ENCODE measurements at regions not wholly inside any gene's neighbourhood (a gene's known extent, or its start where the extent isn't known, plus 50 kb on each side); places are given as distances from the start of the nearest gene placed in this dataset.

DNA sequence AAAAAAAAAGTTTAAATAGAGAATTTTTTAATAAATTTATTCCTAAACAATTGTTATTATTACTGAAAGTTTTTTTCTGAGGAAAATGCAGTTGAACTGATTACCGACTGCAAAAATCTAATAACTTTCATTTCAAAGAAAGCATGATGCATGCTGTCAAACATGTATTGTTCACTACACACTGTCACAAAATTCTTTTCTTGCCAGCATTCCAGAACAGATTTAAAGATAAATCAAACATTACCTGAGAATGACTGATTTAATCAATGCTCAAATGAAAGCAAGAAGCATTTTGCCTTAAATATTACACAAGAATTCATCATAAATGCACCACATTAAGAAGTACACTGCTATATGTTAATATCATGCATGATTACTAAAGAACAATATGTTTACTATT, 588.3 kb downstream of the SLC16A7 start:
- WGBS, 2 donors: 92 to 93% methylated on average over 1 of the region's 1 CpG
- Histone ChIP-seq H3K9me3 (no peaks in the 10 kb centered on the region), H3K27me3 (no peaks in the 10 kb centered on the region), H3K4me1 (no peaks in the 10 kb centered on the region), H3K4me3 (no peak overlapping the region), H3K36me3 (no peaks in the 10 kb centered on the region), H3K27ac (no peak overlapping the region)
- DNase-seq: no peak
- intact Hi-C loops (cut with DNase I): no loop called here
- no peak for TF ChIP-seq POLR2A (IDR thresholded peaks at IDR 0.05)
- no peak for TF ChIP-seq EP300 (IDR thresholded peaks at IDR 0.05)
- no peak for TF ChIP-seq POLR2AphosphoS5 (IDR thresholded peaks at IDR 0.05)

DNA sequence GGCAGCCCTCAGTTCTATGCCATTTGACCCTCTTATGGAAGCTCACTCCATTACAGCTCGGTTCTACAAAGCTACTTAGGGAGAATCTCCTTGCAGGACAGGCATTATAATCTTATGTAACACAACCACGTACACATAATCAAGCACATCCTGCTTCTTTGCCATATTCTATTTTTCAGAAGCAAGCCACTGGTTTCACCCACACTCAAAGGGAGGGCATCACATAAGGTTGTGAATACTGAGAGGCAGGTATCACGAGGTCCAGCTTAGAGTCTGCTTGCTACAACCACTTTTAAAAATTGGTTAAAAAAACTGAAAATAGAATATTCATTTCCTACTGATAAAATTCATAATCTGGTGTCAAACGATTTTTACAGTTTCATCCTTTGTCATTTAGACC, 589.2 kb downstream of the SLC16A7 start:
- no peak for TF ChIP-seq POLR2A (IDR thresholded peaks at IDR 0.05)
- TF ChIP-seq, protein P1, sequence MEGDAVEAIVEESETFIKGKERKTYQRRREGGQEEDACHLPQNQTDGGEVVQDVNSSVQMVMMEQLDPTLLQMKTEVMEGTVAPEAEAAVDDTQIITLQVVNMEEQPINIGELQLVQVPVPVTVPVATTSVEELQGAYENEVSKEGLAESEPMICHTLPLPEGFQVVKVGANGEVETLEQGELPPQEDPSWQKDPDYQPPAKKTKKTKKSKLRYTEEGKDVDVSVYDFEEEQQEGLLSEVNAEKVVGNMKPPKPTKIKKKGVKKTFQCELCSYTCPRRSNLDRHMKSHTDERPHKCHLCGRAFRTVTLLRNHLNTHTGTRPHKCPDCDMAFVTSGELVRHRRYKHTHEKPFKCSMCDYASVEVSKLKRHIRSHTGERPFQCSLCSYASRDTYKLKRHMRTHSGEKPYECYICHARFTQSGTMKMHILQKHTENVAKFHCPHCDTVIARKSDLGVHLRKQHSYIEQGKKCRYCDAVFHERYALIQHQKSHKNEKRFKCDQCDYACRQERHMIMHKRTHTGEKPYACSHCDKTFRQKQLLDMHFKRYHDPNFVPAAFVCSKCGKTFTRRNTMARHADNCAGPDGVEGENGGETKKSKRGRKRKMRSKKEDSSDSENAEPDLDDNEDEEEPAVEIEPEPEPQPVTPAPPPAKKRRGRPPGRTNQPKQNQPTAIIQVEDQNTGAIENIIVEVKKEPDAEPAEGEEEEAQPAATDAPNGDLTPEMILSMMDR (IDR thresholded peaks at IDR 0.05): no peak
- no peak for TF ChIP-seq POLR2AphosphoS5 (IDR thresholded peaks at IDR 0.05)
- no peak for TF ChIP-seq EP300 (IDR thresholded peaks at IDR 0.05)
- Histone ChIP-seq H3K27ac (no peak overlapping the region), H3K4me1 (no peaks in the 10 kb centered on the region), H3K9me3 (no peaks in the 10 kb centered on the region), H3K27me3 (no peaks in the 10 kb centered on the region), H3K36me3 (no peaks in the 10 kb centered on the region), H3K4me3 (no peak overlapping the region)
- WGBS, 2 donors: 75 to 82% methylated on average over 4 of the region's 4 CpGs
- DNase-seq: no peak
- intact Hi-C loops (cut with DNase I): no loop called here

DNA sequence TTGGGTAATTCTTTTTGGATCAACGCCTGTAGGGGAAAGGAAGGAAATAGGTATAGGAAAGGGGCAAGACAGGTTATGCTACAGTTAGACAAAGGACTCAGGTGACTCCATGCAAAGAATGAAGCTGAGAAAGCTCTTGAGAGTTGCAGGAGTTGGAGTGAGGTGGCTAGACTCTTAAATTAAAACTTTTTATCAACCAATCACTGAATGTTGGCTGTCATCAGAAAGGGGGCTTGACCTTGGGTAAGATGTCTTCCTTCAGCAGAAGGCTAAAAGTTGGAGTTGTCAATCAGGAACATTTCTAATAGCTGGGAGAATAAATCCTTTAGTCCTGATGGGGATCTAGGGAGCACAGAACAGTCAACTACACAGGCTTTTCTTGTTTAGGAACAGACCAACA, 595.4 kb downstream of the SLC16A7 start:
- DNase-seq: no peak
- H3K4me1 ChIP-seq: no peaks in the 10 kb centered on the region
- no peak overlapping the region for H3K4me3 ChIP-seq
- no peaks in the 10 kb centered on the region for H3K27me3 ChIP-seq
- no peak overlapping the region for H3K27ac ChIP-seq
- no peaks in the 10 kb centered on the region for H3K36me3 ChIP-seq
- intact Hi-C loops (cut with DNase I): no loop called here
- TF ChIP-seq POLR2AphosphoS5 (IDR thresholded peaks at IDR 0.05) (no peak), POLR2A (IDR thresholded peaks at IDR 0.05) (no peak), EP300 (IDR thresholded peaks at IDR 0.05) (no peak)
- TF ChIP-seq, protein P1 (IDR thresholded peaks at IDR 0.05): no peak
- H3K9me3 ChIP-seq: no peaks in the 10 kb centered on the region
- 41 to 65% methylated on average over 1 of the region's 1 CpG for WGBS, 2 donors

DNA sequence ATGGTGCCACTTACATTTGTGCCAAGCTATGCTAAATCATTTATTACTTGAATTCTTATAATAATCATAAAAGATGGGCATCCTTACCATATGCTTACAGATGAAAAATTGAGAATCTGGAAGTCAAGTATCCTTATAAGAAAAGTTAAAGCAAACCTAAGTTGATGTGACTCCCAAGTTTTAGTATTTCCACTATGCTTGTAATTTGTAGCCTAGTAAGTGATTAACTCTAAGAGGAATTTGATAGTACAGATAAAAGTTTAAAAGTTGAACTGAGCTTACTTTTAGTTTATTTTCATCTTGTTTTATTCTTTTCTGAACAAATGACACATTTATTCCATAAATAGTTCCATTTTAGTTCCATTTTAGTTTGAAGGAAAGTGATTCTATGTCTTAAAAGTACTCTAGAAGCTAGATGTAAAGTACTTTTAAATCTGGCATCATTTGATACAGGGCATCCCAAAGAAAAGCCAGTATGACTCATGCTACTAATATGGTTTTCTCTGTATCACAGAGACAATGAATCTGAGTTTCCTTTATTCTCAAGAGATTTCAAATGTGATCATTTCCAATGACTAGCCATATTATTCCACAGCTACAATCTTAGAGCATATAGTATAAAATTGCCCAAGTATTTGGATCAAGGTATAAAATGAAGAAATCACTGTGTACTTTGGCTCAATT, 596.0 kb downstream of the SLC16A7 start:
- TF ChIP-seq EP300 (IDR thresholded peaks at IDR 0.05) (no peak), POLR2AphosphoS5 (IDR thresholded peaks at IDR 0.05) (no peak), POLR2A (IDR thresholded peaks at IDR 0.05) (no peak)
- TF ChIP-seq, protein P1 (IDR thresholded peaks at IDR 0.05): no peak
- DNase-seq: no peak
- Histone ChIP-seq H3K4me1 (no peaks in the 10 kb centered on the region), H3K27ac (no peak overlapping the region), H3K4me3 (no peak overlapping the region), H3K9me3 (no peaks in the 10 kb centered on the region), H3K27me3 (no peaks in the 10 kb centered on the region), H3K36me3 (no peaks in the 10 kb centered on the region)
- intact Hi-C loops (cut with DNase I): no loop called here

DNA sequence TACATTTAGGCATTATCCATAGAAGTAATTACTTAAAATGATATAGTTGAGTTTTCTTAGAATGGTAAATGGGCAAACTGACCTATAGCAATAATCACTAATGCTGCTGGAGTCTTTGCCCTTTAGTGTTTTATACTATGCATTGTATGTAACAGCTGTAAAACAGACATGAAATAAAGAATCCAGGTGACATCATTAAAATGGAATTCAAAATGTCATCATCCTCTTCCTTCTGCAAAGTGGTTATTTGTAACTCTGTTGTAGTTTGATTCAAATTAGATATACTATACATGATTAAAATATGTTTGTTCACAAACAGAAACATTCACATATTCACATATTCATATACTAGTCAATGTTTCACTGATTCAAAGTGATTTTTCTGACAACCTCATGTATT, 598.8 kb downstream of the SLC16A7 start:
- Histone ChIP-seq H3K36me3 (no peaks in the 10 kb centered on the region), H3K9me3 (no peaks in the 10 kb centered on the region), H3K27me3 (no peaks in the 10 kb centered on the region), H3K27ac (no peak overlapping the region), H3K4me1 (no peaks in the 10 kb centered on the region), H3K4me3 (no peak overlapping the region)
- no peak for TF ChIP-seq POLR2AphosphoS5 (IDR thresholded peaks at IDR 0.05)
- no peak for TF ChIP-seq EP300 (IDR thresholded peaks at IDR 0.05)
- TF ChIP-seq POLR2A (IDR thresholded peaks at IDR 0.05): no peak
- TF ChIP-seq, protein P1 (IDR thresholded peaks at IDR 0.05): no peak
- intact Hi-C loops (cut with DNase I): no loop called here
- DNase-seq: no peak

Measured in sigmoid colon (tissue), 6 donors.